HG03025 (cell line): ENCODE measurements at regions not wholly inside any gene's neighbourhood (a gene's known extent, or its start where the extent isn't known, plus 50 kb on each side); places are given as distances from the start of the nearest gene placed in this dataset.
"Not testable (repeated sequence)": the region's sequence is repeated elsewhere in the genome, so short reads cannot be mapped to it uniquely, and the experiment has no call there.

ENCODE experiments used
- ATAC-seq: cut with Tn5 transposase; IDR thresholded peaks from one replicate; pipeline ENCODE4 v1.9.1; 2021; ENCODE audit warnings: mild to moderate bottlenecking, moderate library complexity; ENCODE audit not compliant: unreplicated experiment, low FRiP score

DNA sequence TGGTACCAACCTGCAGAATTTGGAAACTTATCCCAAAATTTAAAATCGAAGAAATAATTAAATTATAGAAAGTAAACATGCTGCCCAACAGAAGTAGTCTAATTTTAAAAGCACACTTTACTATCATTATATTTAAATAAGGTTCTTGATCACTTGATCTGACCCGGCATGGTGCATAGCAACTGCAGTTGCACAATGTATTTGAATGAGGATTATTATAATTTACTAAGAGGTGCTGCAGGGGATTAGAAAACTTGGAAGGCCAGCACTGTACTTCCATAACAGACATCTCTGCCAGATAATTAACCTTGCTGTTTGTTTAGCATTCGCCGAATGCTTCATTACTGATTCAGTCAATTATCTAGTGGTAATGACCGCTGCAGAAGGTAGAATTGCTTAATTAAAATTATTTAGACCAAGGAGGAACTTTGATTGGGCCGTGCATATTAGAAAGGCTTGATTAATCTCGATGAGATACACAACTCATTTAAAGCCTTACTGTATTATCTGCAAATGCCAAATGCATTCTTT, 971.6 kb downstream of the ZPLD1 start:
- ATAC-seq, result no peak

GRCh38 chr3:103410231-103410630, 975.4 kb downstream of the ZPLD1 start:
- no peak for ATAC-seq

DNA sequence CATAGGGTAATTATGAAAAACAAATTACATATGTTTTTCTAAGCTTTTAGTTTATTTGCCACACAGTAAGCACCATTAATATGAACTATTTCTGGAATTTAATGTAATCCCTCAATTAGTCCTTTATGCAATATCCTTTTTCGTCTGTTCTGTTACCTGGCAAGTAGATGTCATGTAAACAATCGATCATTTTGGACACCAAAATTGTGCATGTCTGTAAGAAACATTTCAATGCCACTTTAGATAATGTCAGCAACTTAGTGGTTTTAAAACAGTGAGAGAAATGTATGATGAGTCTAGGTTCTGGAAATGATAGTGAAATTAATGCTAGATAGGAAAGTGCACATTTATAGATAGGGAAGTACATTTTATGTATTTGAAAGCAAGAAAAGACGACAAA, 986.6 kb downstream of the ZPLD1 start:
- ATAC-seq, result no peak

- ATAC-seq, result no peak
These were observed 1003.1 kb downstream of the ZPLD1 start for GRCh38 chr3:103437883-103438282.

- ATAC-seq, result no peak
These were observed 1005.9 kb downstream of the ZPLD1 start for GRCh38 chr3:103440539-103441203.

- no peak for ATAC-seq
These were observed 1012.3 kb downstream of the ZPLD1 start for GRCh38 chr3:103446953-103447629.

DNA sequence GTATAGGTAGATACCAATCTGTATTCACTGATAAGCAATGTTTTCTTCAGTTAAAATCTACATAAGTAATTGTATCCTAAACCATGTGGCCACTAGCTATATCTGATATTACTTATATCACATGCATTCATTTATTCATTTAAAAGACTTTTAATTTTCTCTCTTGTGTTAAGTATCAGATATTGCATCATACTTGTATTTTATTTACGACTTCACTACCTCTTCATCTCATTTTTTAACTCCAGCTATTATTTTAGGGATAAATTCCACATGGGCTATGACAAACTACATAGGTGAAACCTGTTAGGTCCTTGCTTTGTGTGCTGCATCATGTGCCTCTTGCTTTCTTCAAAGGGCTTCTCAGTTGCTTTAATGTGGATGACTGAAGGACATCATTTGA, 1018.3 kb downstream of the ZPLD1 start:
- no peak for ATAC-seq

DNA sequence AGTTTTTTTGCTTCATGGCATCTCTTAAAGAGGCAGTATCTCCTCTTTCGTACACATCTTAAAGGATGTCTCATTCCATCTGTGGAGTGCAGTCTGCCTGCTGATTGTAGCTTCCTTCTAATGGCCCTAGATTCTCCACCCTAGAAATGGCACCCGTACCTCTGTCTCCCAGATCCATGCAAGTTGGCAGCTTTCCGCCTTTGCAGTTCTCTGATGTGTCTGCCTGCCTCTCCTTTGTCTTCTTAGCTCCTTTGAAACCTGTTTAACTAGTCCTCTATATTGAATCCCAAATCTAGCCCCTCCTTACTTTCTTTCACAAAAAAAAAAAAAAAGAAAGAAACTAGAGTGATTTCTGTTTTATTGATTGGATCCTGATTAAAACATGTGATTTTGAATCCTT, 1025.0 kb downstream of the ZPLD1 start:
- ATAC-seq, result no peak

DNA sequence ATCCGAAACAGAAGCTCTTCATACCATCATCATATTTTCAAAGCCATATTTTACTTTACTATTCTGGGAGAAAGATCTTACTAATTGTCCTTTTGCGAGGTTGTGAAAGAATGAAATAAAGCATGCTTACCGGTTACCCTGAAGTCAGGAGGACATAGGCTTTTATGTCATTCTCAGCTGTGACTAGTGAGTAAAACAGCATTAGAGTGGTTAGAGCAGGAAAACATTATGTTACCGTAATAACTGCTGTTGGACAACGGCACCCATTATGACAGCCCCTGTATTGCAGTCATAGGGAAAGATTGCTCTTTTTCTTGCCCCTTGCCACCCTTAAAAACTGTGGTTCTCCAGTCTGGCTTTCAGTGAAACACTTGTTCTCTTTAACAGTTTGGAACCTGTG, 1035.7 kb downstream of the ZPLD1 start:
- ATAC-seq, result no peak

GRCh38 chr3:103494011-103494410, 1059.2 kb downstream of the ZPLD1 start:
- no peak for ATAC-seq

DNA sequence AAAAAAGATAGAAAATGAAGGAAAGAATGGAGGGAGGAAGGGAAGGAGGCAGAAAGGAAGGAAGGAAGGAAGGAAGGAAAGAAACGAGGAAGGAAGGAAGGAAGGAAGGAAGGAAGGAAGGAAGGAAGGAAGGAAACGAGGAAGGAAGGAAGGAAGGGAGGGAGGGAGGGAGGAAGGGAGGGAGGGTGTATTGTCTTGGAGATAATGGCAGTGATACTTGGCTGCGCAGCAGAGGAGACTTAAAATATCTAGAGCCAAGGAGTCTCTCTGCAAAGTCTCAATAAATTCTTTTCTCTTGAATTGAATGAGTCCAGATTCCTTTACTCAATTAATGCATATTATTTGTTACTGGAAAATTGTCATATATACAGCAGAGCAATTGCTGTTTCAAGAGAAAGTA, 1059.7 kb downstream of the ZPLD1 start:
- no peak for ATAC-seq

DNA sequence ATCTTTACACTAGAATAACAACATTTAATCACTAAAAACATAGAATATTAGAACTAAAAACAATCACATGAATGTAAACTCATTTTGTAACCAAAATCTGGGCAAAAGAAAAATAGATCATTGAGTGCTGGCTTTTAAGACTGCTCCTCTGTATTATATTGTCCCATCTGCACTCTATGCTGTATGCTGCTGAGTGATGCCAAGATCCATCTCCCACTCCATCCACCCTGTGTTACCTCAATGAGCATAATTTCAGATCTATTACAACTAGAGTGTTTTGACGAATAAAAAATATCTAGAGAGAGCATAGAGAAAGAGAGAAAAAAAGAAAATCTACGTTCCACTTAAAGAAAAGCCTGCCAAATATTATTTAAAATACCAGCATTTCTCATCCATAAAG, 1060.4 kb downstream of the ZPLD1 start:
- no peak for ATAC-seq

DNA sequence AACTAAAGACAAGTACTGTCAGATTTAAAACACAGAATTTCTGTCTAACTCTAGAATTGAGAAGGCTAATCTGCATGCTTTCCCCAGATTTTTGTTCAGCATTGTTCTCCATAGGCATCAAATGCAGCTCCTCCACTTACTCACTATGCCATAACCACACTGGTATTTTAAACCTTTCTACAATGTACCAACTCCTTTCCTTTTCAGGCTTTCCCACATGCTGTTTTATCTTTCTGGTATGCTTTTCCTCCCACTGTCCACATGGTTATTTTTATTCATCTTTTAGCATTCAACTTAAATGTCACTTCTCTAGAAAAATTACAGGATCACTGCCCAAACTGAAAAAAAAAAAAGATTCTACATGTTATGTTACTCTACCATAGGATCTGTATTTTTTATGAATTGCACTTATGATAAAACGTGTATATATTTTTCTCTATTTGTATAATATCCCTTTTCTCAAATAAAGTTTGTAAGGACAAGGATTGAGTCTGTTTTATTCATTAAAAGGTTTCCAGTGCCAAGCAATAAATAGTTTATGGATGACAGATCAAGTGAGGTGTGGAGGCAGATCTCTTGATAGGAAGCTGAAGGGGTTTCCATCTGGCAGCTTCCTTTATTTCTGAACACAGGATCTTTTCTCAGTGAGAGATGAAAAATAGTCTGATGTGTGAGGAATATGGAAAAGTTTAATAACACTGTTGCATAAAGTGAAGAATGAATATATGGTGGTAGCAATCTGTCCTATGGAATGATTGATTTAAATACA, 1064.5 kb downstream of the ZPLD1 start:
- ATAC-seq, result no peak

DNA sequence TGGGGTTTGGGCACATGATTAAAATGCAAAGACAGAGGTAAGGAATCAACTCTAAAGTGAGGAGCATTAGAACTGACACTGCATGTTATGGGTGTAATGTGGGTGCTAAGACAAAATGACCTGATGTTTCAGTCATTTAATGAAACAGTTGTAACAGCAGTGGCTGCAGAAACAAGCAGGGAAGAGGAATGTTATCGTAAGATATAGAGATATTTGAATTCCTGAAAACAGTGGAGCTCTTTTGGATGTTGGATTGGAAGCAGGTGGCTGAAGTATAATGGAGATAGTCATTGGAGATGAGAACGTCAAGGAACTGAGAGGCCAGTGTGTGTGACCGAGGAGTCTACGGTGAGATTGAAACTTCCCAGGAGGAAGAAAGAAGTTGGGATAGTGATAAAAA, 1065.2 kb downstream of the ZPLD1 start:
- ATAC-seq, result no peak

DNA sequence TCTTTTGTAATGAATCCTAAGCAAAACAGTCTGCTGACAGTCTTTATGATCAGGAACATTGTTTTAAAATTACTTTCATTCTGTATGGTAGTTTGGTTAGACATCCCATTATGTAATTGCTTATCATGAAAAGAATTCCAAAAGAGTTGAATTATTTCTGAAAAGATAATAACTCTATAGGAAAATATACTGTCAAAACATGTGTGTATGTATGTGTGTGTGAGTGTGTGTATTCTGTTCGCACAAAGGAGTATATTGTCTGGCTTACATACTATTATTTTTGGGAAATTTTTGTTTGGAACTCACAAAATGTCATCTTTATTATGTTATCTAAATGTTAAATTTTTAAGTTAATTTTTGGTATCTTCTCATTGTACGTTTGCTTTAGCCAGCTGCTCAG, 1075.9 kb downstream of the ZPLD1 start:
- ATAC-seq, result no peak

DNA sequence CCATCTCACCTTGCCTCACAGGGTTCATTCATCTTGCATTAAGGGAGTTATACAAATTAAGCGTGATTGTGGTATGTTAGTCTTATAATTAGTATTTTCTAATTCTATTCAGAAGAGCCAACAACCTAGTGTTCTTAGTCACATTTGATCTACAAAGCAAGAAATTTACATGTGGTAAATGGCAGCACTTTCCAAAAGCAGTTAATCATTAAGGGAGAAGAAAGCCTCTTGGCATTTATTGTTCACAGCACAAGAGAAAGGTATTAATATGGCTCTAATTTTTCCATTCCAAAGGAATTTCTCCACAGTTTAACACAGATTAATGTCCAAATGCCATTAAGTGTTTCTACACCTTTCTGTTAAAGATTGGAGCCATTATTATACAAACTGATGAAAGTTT, 1077.1 kb downstream of the ZPLD1 start:
- ATAC-seq, result no peak

DNA sequence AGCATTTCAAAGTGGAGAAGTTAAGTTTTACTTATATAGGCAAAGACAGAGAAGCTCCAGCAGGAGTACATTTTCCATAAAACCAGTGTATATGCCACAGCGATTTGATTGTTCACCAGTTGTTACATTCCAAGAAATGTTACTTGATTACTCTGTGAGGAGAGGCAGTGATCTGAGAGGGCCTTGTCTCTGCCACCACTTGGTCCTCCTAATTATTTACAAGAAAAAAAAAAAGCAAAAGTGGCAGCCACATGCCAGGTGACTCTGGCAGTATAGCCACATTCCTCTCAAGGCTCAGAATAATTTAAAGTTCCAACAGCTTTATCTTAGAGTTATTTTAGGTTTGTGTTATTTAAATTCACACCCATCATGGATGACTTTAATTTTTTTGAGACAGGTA, 1077.8 kb downstream of the ZPLD1 start:
- ATAC-seq, result no peak

GRCh38 chr3:103513003-103513402, 1078.2 kb downstream of the ZPLD1 start:
- ATAC-seq, result no peak

DNA sequence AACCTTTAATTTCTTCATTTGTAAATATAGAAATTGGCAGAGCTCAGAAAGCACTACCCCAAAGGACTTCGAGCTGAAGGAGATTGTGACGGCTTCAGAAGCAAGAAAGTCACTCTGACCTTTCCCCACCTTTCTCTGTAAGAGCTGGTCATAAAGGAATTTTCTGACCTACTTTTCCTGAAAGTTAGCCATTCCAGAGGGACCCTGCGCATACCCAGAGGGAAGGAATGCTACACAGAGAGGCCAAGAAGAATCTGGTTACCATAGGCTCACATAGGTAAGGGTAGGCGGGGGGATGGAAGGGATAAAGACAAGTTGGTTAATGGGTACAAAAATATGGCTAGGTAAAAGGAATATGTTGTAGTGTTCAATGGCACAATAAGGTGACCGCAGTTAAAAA, 1080.3 kb downstream of the ZPLD1 start:
- ATAC-seq, result no peak

DNA sequence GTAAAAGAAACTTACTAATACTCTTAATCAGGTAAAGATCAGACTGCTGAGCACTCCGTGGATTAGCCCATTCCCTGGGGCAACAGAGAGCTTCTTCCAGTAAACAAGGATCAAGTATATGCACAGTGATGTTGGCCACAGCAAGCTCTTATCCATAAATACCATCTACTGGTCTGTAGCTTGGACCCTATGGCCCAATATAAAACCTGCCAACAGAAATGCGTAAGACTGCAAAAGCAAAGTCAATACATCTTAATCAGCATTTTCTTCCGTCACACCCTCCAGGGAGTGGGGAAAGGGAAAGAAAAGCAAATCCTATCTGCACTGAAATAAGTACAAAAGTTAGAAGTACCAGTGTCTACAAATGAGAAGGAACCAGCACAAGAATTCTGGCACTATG, 1082.1 kb downstream of the ZPLD1 start:
- ATAC-seq, result no peak

GRCh38 chr3:103531327-103531726, 1096.5 kb downstream of the ZPLD1 start:
- not testable (repeated sequence) for ATAC-seq
